ENCODE measurements at regions not wholly inside any gene's neighbourhood (a gene's known extent, or its start where the extent isn't known, plus 50 kb on each side); places are given as distances from the start of the nearest gene placed in this dataset.
"Not testable (repeated sequence)": the region's sequence is repeated elsewhere in the genome, so short reads cannot be mapped to it uniquely, and the experiment has no call there.

- H3K4me3 ChIP-seq (ENCODE audit: low read depth, low read length): no peak overlapping the region
- H3K9me3 ChIP-seq (ENCODE audit: control insufficient read depth, insufficient read depth, low read length): peaks cover 12% of the 10 kb centered on the region
- H3K36me3 ChIP-seq (ENCODE audit: control insufficient read depth, insufficient read depth, low read length): no peaks in the 10 kb centered on the region
- H3K9ac ChIP-seq (ENCODE audit: low read depth, low read length): no peak overlapping the region
- no peaks in the 10 kb centered on the region for H3K27me3 ChIP-seq (ENCODE audit: control insufficient read depth, insufficient read depth, low read length)
- H3K4me1 ChIP-seq (ENCODE audit: control insufficient read depth, insufficient read depth, low read length): peaks cover under 1% of the 10 kb centered on the region
Observed at GRCh38 chr6:105691971-105692370, 289.1 kb upstream of the PREP start.

DNA sequence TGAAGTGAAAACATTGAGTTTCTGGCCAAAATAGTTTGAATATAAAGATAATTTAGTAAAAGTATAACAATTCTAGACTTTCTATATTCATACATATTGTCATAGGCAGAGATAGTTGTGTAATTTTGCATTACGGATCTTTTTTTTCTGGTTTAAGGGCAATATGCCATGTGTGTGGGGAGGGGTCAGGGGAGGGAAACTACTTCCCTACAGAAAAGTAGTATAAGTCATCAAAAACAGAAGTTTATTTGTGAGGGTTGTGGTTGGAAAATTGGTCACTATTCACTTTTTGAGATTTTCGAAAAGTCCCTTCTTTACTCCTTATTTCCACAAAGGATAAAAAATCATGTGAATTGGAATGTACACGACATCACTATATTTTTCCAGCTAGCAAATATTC, 288.2 kb upstream of the PREP start:
- Histone ChIP-seq H3K27me3 (ENCODE audit: control insufficient read depth, insufficient read depth, low read length) (no peaks in the 10 kb centered on the region), H3K9ac (ENCODE audit: low read depth, low read length) (no peak overlapping the region), H3K4me1 (ENCODE audit: control insufficient read depth, insufficient read depth, low read length) (no peaks in the 10 kb centered on the region)

DNA sequence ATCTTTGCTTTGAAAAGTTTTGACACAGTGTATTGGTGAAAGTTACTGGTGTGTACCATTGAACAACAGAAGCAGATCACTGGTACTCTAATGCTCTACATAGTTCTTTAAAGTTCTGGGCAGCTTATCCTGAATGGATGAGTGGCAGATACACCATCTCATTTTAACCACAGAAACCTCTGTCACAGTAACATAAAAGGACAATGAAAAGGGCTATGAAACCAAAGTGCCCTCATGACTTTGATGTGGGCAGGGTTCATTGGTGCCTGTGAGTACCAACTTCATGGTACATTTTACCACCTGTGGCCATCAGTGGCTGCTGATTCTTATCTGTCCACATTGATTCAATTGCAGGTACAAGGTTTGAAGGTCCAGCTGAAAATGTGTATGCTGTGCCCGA, 285.7 kb upstream of the PREP start:
- Histone ChIP-seq H3K4me1 (ENCODE audit: control insufficient read depth, insufficient read depth, low read length) (no peaks in the 10 kb centered on the region), H3K27me3 (ENCODE audit: control insufficient read depth, insufficient read depth, low read length) (no peaks in the 10 kb centered on the region)

More for the DNA sequence above, 288.2 kb upstream of the PREP start:
- Histone ChIP-seq H3K36me3 (ENCODE audit: control insufficient read depth, insufficient read depth, low read length) (no peaks in the 10 kb centered on the region), H3K4me3 (ENCODE audit: low read depth, low read length) (no peak overlapping the region), H3K9me3 (ENCODE audit: control insufficient read depth, insufficient read depth, low read length) (peaks cover 15% of the 10 kb centered on the region)

DNA sequence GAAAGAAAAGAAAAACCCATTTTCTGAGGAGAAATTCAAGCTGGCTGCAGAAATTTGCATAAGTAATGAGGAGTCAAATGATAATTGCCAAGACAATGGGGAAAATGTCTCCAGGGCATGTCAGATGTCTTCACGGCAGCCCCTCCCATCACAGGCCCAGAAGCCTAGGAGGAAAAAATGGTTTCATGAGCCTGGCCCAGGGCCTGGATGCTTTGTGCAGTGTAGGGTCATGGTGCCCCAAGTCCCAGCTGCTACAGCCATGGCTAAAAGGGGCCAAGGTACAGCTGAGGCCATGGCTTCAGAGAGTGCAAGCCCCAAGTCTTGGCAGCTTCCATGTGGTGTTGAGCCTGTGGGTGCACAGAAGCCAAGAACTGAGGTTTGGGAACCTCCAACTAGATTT, 283.9 kb upstream of the PREP start:
- not testable (repeated sequence) for H3K9ac ChIP-seq (ENCODE audit: low read depth, low read length); H3K4me1 ChIP-seq (ENCODE audit: control insufficient read depth, insufficient read depth, low read length); H3K36me3 ChIP-seq (ENCODE audit: control insufficient read depth, insufficient read depth, low read length); H3K4me3 ChIP-seq (ENCODE audit: low read depth, low read length); H3K27me3 ChIP-seq (ENCODE audit: control insufficient read depth, insufficient read depth, low read length)
- H3K9me3 ChIP-seq (ENCODE audit: control insufficient read depth, insufficient read depth, low read length): peaks cover 15% of the 10 kb centered on the region

More for the DNA sequence above, 285.7 kb upstream of the PREP start:
- Histone ChIP-seq H3K9ac (ENCODE audit: low read depth, low read length) (no peak overlapping the region), H3K4me3 (ENCODE audit: low read depth, low read length) (no peak overlapping the region), H3K9me3 (ENCODE audit: control insufficient read depth, insufficient read depth, low read length) (peaks cover 15% of the 10 kb centered on the region), H3K36me3 (ENCODE audit: control insufficient read depth, insufficient read depth, low read length) (no peaks in the 10 kb centered on the region)

DNA sequence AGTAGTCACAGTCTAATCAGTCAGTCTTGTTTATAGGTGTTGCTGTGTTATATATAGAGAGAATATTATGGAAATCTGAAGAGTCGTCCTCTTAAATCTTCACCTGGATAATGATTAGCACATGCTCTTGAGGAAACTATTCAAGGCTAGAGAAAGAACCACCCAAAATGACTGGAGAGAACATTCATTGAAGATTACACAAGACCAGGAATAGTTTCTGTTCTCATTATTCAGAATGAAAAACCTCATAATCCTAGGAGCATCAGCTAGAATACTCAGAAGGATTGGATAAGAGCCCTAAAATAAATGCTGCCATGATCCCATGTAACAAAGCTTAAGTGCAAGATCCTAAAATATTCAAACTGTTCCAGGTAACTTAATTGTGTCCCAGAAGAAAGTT, 278.2 kb upstream of the PREP start:
- Histone ChIP-seq H3K36me3 (ENCODE audit: control insufficient read depth, insufficient read depth, low read length) (no peaks in the 10 kb centered on the region), H3K4me3 (ENCODE audit: low read depth, low read length) (no peak overlapping the region), H3K27me3 (ENCODE audit: control insufficient read depth, insufficient read depth, low read length) (no peaks in the 10 kb centered on the region), H3K4me1 (ENCODE audit: control insufficient read depth, insufficient read depth, low read length) (no peaks in the 10 kb centered on the region), H3K9ac (ENCODE audit: low read depth, low read length) (no peak overlapping the region), H3K9me3 (ENCODE audit: control insufficient read depth, insufficient read depth, low read length) (no peaks in the 10 kb centered on the region)

GRCh38 chr6:105680131-105680530, 277.2 kb upstream of the PREP start:
- Histone ChIP-seq H3K9me3 (ENCODE audit: control insufficient read depth, insufficient read depth, low read length) (no peaks in the 10 kb centered on the region), H3K36me3 (ENCODE audit: control insufficient read depth, insufficient read depth, low read length) (no peaks in the 10 kb centered on the region), H3K4me3 (ENCODE audit: low read depth, low read length) (no peak overlapping the region), H3K9ac (ENCODE audit: low read depth, low read length) (no peak overlapping the region), H3K27me3 (ENCODE audit: control insufficient read depth, insufficient read depth, low read length) (no peaks in the 10 kb centered on the region), H3K4me1 (ENCODE audit: control insufficient read depth, insufficient read depth, low read length) (no peaks in the 10 kb centered on the region)

DNA sequence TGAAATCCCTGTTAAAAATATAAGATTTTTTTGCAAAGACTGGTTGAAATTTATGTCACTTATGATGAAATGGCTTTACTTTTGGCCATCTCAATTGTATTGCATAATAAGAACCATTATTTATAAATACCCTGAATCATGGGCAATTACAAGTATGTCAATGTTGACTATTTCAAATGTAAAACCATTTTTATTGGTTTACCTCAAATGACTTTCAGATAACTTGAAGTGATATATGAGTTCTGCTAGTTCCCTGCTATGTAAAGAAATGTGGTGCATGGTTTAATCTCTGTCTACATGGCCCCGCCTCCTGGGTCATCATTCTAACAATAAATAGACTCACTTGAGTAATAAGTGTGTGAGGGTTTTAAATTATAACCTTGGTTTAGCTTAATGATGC, 275.6 kb upstream of the PREP start:
- Histone ChIP-seq H3K27me3 (ENCODE audit: control insufficient read depth, insufficient read depth, low read length) (no peaks in the 10 kb centered on the region), H3K9me3 (ENCODE audit: control insufficient read depth, insufficient read depth, low read length) (no peaks in the 10 kb centered on the region), H3K4me1 (ENCODE audit: control insufficient read depth, insufficient read depth, low read length) (no peaks in the 10 kb centered on the region), H3K4me3 (ENCODE audit: low read depth, low read length) (no peak overlapping the region), H3K36me3 (ENCODE audit: control insufficient read depth, insufficient read depth, low read length) (no peaks in the 10 kb centered on the region), H3K9ac (ENCODE audit: low read depth, low read length) (no peak overlapping the region)

GRCh38 chr6:105677671-105678475, 275.0 kb upstream of the PREP start:
- Histone ChIP-seq H3K36me3 (ENCODE audit: control insufficient read depth, insufficient read depth, low read length) (no peaks in the 10 kb centered on the region), H3K27me3 (ENCODE audit: control insufficient read depth, insufficient read depth, low read length) (no peaks in the 10 kb centered on the region), H3K4me1 (ENCODE audit: control insufficient read depth, insufficient read depth, low read length) (no peaks in the 10 kb centered on the region), H3K4me3 (ENCODE audit: low read depth, low read length) (no peak overlapping the region), H3K9me3 (ENCODE audit: control insufficient read depth, insufficient read depth, low read length) (no peaks in the 10 kb centered on the region), H3K9ac (ENCODE audit: low read depth, low read length) (no peak overlapping the region)

GRCh38 chr6:105676857-105677256, 274.0 kb upstream of the PREP start:
- H3K4me1 ChIP-seq (ENCODE audit: control insufficient read depth, insufficient read depth, low read length): no peaks in the 10 kb centered on the region
- H3K9ac ChIP-seq (ENCODE audit: low read depth, low read length): no peak overlapping the region
- H3K27me3 ChIP-seq (ENCODE audit: control insufficient read depth, insufficient read depth, low read length): no peaks in the 10 kb centered on the region
- H3K9me3 ChIP-seq (ENCODE audit: control insufficient read depth, insufficient read depth, low read length): no peaks in the 10 kb centered on the region
- no peak overlapping the region for H3K4me3 ChIP-seq (ENCODE audit: low read depth, low read length)
- H3K36me3 ChIP-seq (ENCODE audit: control insufficient read depth, insufficient read depth, low read length): no peaks in the 10 kb centered on the region

DNA sequence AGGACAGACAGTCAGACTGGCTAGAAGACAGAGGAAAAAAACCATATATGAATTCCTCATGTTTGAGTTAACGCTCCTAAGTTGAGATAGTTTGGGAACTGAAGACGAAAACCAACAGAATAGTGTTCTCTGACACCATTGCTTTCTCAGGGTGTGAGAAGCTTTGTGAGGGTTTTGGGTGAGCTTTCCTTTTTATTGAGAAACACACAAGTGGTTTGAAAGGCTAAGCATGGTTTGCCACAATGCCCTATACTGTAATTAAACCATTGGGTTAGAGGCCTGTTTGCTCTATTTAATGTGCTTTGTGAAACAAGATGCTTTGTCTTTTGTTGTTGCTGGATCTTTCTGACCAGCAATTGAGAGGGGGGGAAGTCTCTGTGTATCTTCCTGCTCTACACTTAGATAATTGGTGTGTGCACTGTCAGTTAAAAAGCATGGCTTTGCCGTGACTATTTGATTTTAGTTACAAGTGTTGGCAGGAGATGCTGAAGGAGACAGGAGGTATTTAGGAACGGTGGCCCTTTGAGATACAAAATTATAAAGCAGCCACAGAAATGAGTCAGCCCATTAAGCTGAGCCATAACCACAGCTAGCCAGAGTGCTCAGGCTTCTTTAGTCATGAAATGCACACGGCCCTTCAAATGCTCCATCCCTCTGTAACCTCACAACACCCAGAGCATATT, 273.0 kb upstream of the PREP start:
- H3K36me3 ChIP-seq (ENCODE audit: control insufficient read depth, insufficient read depth, low read length): no peaks in the 10 kb centered on the region
- no peaks in the 10 kb centered on the region for H3K4me1 ChIP-seq (ENCODE audit: control insufficient read depth, insufficient read depth, low read length)
- no peak overlapping the region for H3K9ac ChIP-seq (ENCODE audit: low read depth, low read length)
- H3K9me3 ChIP-seq (ENCODE audit: control insufficient read depth, insufficient read depth, low read length): no peaks in the 10 kb centered on the region
- H3K4me3 ChIP-seq (ENCODE audit: low read depth, low read length): no peak overlapping the region
- no peaks in the 10 kb centered on the region for H3K27me3 ChIP-seq (ENCODE audit: control insufficient read depth, insufficient read depth, low read length)

GRCh38 chr6:105672856-105673538, 270.1 kb upstream of the PREP start:
- not testable (repeated sequence) for H3K36me3 ChIP-seq (ENCODE audit: control insufficient read depth, insufficient read depth, low read length); H3K4me1 ChIP-seq (ENCODE audit: control insufficient read depth, insufficient read depth, low read length); H3K9ac ChIP-seq (ENCODE audit: low read depth, low read length); H3K4me3 ChIP-seq (ENCODE audit: low read depth, low read length); H3K9me3 ChIP-seq (ENCODE audit: control insufficient read depth, insufficient read depth, low read length); H3K27me3 ChIP-seq (ENCODE audit: control insufficient read depth, insufficient read depth, low read length)

DNA sequence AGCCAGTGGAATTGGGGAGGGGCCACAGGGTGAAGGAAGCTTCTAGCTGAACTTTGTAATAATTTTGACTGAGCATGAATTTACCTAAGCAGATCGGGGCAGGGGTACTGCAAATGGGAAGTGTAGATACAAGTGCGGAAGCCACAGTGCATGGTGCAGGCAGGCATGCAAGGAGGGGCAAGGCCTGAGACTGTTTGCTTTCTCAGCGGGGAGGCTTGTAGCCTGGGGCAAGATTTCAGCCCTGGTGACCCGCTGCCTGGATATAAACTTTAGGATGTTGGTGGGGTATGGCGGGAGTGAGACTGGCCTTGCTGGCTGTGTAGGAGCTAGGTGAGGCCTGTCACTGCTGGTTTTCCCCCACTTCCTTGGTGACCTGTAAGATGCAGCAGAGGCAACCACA, 266.4 kb upstream of the PREP start:
- H3K4me3 ChIP-seq (ENCODE audit: low read depth, low read length): no peak overlapping the region
- H3K36me3 ChIP-seq (ENCODE audit: control insufficient read depth, insufficient read depth, low read length): no peaks in the 10 kb centered on the region
- no peak overlapping the region for H3K9ac ChIP-seq (ENCODE audit: low read depth, low read length)
- no peaks in the 10 kb centered on the region for H3K4me1 ChIP-seq (ENCODE audit: control insufficient read depth, insufficient read depth, low read length)
- no peaks in the 10 kb centered on the region for H3K27me3 ChIP-seq (ENCODE audit: control insufficient read depth, insufficient read depth, low read length)
- no peaks in the 10 kb centered on the region for H3K9me3 ChIP-seq (ENCODE audit: control insufficient read depth, insufficient read depth, low read length)

Data from iPS-15b (cell line).